Stimulated activated CD4-positive, alpha-beta T cell treated with anti-CD3 and anti-CD28 coated beads, Interleukin-2, amount 100 ng/mL, for 24 hours (primary cell): ENCODE measurements at regions not wholly inside any gene's neighbourhood (a gene's known extent, or its start where the extent isn't known, plus 50 kb on each side); places are given as distances from the start of the nearest gene placed in this dataset.

Experiments
- DNase-seq, 2 donors: peaks; one replicate each; pipeline ENCODE4 v3.0.0-alpha.2; 2020

DNA sequence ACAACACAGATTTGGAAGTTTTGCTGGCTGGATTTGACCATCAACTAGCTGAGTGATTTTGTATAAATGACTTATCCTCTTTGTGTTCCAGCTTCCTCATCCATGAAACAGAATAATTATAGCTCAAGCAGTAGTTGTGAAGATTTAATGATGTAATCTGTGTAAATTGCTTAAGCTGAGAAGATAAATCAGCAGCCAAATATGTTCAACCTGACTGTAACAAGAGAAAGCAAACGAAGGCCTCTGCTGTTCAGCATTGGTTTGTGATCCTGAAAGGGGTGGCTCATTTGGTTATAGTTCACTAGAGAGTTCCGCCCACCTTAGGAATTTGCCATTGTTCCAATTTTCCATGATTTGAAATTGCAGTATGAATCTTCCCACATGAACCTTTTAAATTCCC lies 75.7 kb upstream of the CCDC112 start:
- DNase-seq, result no peak

GRCh38 chr5:115369430-115370144 lies 73.1 kb upstream of the CCDC112 start:
- DNase-seq, result no peak

- DNase-seq, result no peak
Measured at GRCh38 chr5:115366223-115366622, 69.8 kb upstream of the CCDC112 start.

GRCh38 chr5:115363879-115364278 lies 67.4 kb upstream of the CCDC112 start:
- DNase-seq, result no peak

DNA sequence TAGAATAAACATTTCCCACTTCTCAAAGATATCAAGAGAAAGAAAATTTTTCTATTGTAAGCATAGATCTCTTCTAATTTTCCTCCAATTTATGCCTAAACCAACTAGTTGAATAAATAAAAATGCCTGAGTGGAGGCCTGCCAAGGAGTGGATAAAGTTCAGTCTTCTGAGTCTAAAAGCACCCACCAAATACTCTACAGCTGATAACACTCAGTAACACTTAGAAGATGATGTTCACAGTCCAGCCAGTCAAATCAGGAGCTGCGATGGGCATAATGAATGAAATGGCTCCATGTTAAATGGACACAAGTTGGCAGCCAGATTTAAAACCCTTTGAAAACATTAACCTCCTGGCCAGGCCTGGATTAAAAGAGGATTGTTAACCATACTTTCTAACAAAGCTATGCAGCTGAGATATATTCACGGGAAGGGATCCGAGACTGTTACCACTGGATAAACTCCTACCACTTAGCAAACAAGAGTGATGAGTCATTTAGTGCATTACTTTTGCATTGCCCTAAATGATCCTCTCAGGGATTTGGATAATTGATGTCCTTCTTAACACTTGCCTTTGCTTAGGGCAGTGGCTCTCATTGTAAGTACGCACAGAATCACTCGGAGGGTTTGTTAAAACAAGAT lies 63.7 kb upstream of the CCDC112 start:
- DNase-seq, result no peak

GRCh38 chr5:115355767-115356381 lies 59.4 kb upstream of the CCDC112 start:
- DNase-seq, result no peak

- DNase-seq, result no peak
Measured at GRCh38 chr5:115355095-115355494, 58.6 kb upstream of the CCDC112 start.

DNA sequence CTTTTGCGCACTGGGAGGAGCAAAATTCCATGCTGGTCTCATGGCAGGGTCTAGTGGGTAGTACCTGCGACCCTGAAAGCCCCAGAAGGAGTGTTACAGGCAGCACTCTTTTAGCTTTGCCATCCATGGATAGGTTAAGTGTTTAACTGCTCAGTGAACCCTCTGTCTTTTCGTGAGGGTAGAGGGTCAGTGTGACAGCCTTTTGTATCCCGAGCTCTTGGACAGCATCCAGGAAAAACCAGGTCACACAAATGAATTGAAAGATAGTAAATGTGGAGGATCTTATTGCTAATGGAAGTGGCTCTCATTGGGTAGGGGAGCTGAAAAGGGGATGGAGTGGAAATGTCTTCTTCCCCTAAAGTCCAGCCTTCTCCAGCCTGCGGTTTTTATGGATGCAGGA lies 57.8 kb upstream of the CCDC112 start:
- DNase-seq, result no peak

DNA sequence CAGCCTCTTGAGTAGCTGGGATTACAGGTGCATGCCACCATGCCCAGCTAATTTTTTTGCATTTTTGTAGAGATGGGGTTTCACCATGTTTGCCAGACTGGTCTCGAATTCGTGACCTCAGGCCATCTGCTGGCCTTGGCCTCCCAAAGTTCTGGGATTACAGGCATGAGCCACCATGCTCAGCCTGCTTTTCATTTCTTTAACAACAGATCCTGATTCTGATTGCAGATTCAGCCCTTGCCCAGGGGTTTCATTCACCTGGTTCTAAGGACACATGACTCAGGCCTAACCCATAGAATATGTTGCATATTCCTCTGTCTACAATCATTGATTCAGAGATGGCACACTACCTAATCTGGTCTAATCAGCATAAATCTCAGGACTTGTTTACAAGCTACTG lies 56.1 kb upstream of the CCDC112 start:
- DNase-seq, result no peak

DNA sequence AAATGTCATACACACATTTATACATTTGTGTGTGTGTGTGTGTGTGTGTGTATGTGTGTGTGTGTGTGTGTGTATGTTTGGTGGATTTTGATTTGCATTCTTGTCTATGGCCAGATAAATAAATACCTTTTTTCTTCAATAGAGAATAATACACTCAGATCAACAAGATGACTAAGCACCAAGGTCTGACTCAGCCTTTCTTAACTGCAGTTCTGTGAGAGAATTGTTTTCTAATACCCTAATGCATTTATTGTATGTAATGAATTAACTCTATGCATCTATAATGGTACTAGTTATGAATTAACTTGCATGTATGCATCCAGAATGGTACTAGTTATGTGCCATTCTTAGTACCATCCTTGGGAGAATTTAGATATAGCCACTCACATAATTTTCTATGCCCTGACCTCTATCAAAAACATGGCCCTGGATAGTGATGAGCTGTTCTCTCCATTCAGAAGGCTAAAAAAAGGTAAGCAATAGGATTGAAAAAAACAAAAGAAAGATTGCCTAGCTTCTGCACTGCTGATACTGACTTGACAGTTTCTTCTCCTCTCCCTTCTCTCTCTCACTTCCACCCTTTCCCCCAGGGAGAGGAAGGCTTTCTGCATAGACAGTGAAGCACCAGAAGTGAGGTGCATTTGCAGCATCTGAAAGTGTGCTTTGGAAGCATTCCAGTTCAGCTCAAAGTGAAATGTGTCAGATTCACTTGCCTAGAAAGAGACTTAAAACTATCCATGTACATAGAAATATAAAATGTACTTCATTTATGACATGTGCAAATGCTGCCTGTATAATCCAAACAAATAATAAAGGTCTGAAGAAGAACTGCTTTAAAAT lies 55.1 kb upstream of the CCDC112 start:
- DNase-seq, result no peak

DNA sequence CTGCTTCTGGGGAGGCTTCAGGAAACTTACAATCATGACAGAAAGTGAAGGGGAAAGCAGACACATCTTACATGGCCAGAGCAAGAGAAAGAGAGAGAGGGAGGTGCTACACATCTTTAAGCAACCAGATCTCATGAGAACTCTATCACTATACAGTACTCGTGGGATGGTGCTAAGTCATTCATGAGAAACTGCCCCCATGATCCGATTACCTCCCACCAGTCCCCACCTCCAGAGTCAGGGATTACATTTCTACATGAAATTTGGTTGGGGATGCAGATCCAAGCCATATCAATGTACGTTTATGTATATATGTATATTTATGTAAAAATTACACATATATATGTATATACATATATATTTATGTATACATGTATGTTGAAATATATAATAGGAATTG lies 54.4 kb upstream of the CCDC112 start:
- no peak for DNase-seq

DNA sequence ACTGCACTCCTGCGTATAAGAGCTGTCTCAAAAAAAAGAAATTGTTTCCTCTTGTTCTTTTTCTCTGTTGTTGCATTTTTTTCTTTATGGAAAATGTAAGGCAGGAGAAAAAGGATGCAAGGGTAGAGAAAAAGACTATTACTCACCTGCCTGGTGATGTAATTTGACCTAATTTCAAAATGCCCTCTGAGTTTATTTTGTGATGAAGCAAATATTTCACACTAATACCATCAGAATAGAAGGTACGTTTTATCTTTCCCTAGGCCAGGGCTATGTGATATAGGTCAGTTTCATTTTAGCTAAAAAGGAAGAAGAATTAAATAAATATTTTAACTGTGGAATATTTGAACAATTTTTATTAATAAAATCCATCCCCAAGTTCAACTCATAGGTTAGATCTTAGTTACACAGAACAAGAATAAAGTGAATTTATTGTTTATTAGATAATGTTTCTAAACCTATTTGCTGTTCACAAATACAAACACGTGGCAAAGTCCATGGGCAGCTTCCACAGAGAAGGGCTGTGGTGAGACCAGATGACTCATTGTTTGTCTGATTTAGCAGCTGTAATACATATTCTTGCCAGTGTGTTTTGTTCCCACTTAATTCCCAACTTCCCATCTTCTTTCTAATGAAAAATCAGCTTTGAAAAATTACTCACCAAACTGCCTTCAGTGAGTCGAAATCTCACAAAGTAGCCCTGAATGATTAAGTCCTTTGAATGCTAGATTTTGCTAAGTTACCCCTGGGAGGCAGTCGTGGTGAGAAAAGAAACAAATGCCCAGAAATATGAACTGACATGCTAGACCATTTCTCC lies 52.8 kb upstream of the CCDC112 start:
- no peak for DNase-seq

GRCh38 chr5:115348175-115348574 lies 51.7 kb upstream of the CCDC112 start:
- DNase-seq, result no peak
